HEK293T (cell line): ENCODE measurements at regions not wholly inside any gene's neighbourhood (a gene's known extent, or its start where the extent isn't known, plus 50 kb on each side); places are given as distances from the start of the nearest gene placed in this dataset.

Source experiments
- BHLHE40 ChIP-seq: fragments of 450-650 bp; IDR thresholded peaks from 2 replicates; pipeline ENCODE4 v1.6.1; 2016; ENCODE audit warnings: mild to moderate bottlenecking, moderate library complexity, borderline replicate concordance
- FOXA1 ChIP-seq: fragments of 450-650 bp; IDR thresholded peaks from 2 replicates; pipeline ENCODE4 v1.6.1; 2016; ENCODE audit warnings: mild to moderate bottlenecking
- LEF1 ChIP-seq: fragments of 450-650 bp; IDR thresholded peaks from 2 replicates; pipeline ENCODE4 v1.6.1; 2017; ENCODE audit warnings: mild to moderate bottlenecking, borderline replicate concordance
- SP1 ChIP-seq: fragments of 450-650 bp; IDR thresholded peaks from 2 replicates; pipeline ENCODE4 v1.6.1; 2017
- TARDBP ChIP-seq: fragments of 450-650 bp; IDR thresholded peaks from 2 replicates; pipeline ENCODE4 v1.6.1; 2016
- ZNF384 ChIP-seq: fragments of 450-650 bp; IDR thresholded peaks from 2 replicates; pipeline ENCODE4 v1.6.1; 2016

GRCh38 chr2:15758848-15759247, 167.2 kb downstream of the DDX1 start:
- TF ChIP-seq SP1 (no peak), LEF1 (no peak), TARDBP (no peak), FOXA1 (no peak), ZNF384 (no peak), BHLHE40 (no peak)
